ENCODE measurements at regions not wholly inside any gene's neighbourhood (a gene's known extent, or its start where the extent isn't known, plus 50 kb on each side); places are given as distances from the start of the nearest gene placed in this dataset.
A peak's percentile ranks its signal among the peaks of the same experiment; 100 is the strongest.

DNA sequence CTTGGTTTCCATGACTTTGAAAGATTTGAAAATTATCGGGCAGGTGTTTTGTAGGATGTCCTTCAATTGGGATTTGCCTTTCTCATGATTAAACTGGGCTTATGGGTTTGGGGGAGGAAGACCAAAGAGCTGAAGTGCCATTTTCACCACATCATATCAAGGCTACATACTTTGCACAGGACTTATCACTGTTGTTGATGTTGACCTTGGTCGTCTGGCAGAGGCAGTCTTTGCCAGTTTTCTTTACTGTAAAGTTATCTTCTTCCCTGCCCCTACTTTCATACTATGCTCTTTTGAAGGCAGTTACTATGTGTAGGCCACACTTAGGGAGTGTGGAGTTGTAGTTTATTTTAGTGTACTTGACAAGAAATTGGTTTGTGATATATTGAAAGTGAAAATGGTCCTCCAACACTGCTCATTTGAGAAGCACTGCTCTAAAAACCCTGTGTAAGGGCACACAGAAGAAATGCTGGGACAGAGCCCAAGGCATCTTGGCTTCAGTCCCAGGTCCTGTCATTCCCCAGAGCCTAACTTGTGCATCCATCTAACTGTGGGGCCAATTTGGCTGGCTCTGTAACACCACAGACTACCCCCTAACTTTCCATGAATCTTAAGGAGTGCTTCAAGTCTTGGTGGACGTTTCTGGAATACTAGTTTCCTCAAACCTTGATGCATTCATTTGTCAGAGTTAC lies 384.9 kb downstream of the KCNRG start (continued):
- TF ChIP-seq, protein P1, sequence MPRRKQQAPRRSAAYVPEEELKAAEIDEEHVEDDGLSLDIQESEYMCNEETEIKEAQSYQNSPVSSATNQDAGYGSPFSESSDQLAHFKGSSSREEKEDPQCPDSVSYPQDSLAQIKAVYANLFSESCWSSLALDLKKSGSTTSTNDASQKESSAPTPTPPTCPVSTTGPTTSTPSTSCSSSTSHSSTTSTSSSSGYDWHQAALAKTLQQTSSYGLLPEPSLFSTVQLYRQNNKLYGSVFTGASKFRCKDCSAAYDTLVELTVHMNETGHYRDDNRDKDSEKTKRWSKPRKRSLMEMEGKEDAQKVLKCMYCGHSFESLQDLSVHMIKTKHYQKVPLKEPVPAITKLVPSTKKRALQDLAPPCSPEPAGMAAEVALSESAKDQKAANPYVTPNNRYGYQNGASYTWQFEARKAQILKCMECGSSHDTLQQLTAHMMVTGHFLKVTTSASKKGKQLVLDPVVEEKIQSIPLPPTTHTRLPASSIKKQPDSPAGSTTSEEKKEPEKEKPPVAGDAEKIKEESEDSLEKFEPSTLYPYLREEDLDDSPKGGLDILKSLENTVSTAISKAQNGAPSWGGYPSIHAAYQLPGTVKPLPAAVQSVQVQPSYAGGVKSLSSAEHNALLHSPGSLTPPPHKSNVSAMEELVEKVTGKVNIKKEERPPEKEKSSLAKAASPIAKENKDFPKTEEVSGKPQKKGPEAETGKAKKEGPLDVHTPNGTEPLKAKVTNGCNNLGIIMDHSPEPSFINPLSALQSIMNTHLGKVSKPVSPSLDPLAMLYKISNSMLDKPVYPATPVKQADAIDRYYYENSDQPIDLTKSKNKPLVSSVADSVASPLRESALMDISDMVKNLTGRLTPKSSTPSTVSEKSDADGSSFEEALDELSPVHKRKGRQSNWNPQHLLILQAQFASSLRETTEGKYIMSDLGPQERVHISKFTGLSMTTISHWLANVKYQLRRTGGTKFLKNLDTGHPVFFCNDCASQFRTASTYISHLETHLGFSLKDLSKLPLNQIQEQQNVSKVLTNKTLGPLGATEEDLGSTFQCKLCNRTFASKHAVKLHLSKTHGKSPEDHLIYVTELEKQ (tag by site-specific recombination; IDR thresholded peaks at IDR 0.05; ENCODE audit: borderline replicate concordance) = no peak
- TF ChIP-seq ZBTB48 (tag by site-specific recombination; IDR thresholded peaks at IDR 0.05) (peak; percentile 71; the same call in 1 of the 2 replicates), ZNF654 (tag by site-specific recombination; IDR thresholded peaks at IDR 0.05; ENCODE audit: low read depth) (no peak), ZNF544 (tag by site-specific recombination; IDR thresholded peaks at IDR 0.05) (no peak), HOXD13 (CRISPR knock-in tag; IDR thresholded peaks at IDR 0.05; ENCODE audit: borderline replicate concordance) (no peak), KLF16 (tag by site-specific recombination; IDR thresholded peaks at IDR 0.05) (no peak), ZNF785 (tag by site-specific recombination; IDR thresholded peaks at IDR 0.05) (no peak)

DNA sequence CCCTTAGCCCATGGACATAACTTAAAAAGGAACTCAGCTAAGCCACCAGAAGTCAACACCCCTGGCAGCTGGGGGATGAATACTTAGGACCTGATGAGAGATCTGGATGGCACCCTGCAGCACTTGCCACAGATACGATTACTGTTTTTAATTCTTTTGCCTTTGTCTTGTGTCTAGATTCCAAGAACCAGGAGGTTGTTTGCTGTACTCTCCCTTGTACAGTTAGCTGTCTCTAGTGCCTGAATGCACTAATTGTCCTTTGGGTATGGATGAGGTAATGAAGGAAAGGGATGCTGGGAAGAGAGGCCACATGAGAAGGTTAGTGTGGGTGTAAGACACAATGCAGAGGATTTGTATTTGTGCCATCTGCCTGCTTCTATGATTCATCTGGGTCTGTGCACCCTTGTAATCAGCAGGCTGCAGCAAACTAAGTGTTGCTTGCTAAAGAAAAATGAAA lies 385.8 kb downstream of the KCNRG start:
- Histone ChIP-seq H3K27ac (ENCODE audit: extremely low read depth, low read depth, low read length) (no peak overlapping the region), H3K4me1 (ENCODE audit: control insufficient read depth, insufficient read depth, low read length) (no peaks in the 10 kb centered on the region; the same call in 1 of the 2 replicates), H3K36me3 (ENCODE audit: control insufficient read depth in 2 of 2, insufficient read depth in 1 of 2, low read length in 2 of 2) (no peaks in the 10 kb centered on the region), H3K4me3 (ENCODE audit: low read depth, low read length) (no peak overlapping the region), H3K9me3 (ENCODE audit: control insufficient read depth, insufficient read depth, low read depth, low read length) (no peaks in the 10 kb centered on the region)
- ChIA-PET POLR2A (interaction anchor here (1.4 kb wide), 1 partner anchor 43 kb away, joined by 6 read pairs; no protein-coding TSS in a partner anchor), CTCF (no interaction called here)
- TF ChIP-seq ZNF157 (tag by site-specific recombination; IDR thresholded peaks at IDR 0.05) (no peak), ZNF621 (tag by site-specific recombination; IDR thresholded peaks at IDR 0.05) (no peak), PRDM1 (tag by site-specific recombination; IDR thresholded peaks at IDR 0.05) (peak; percentile 93), SETDB1 (IDR thresholded peaks at IDR 0.05; ENCODE audit: insufficient read length, low read length) (no peak), ZNF266 (tag by site-specific recombination; IDR thresholded peaks at IDR 0.05; ENCODE audit: low read depth) (no peak), ZNF558 (tag by site-specific recombination; IDR thresholded peaks at IDR 0.05) (no peak), ZNF629 (tag by site-specific recombination; IDR thresholded peaks at IDR 0.05) (peak; percentile 72), ZBTB17 (tag by site-specific recombination; IDR thresholded peaks at IDR 0.05) (peak; percentile 62), ZNF747 (tag by site-specific recombination; IDR thresholded peaks at IDR 0.05) (no peak), ZNF366 (tag by site-specific recombination; conservative IDR thresholded peaks at IDR 0.05) (peak; percentile 24; the same call in 1 of the 2 replicates), FEZF1 (tag by site-specific recombination; IDR thresholded peaks at IDR 0.05) (peak; percentile 69), ZFHX2 (tag by site-specific recombination; conservative IDR thresholded peaks at IDR 0.05) (peak; percentile 85)
- TF ChIP-seq, protein P2, sequence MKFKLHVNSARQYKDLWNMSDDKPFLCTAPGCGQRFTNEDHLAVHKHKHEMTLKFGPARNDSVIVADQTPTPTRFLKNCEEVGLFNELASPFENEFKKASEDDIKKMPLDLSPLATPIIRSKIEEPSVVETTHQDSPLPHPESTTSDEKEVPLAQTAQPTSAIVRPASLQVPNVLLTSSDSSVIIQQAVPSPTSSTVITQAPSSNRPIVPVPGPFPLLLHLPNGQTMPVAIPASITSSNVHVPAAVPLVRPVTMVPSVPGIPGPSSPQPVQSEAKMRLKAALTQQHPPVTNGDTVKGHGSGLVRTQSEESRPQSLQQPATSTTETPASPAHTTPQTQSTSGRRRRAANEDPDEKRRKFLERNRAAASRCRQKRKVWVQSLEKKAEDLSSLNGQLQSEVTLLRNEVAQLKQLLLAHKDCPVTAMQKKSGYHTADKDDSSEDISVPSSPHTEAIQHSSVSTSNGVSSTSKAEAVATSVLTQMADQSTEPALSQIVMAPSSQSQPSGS (tag by site-specific recombination; IDR thresholded peaks at IDR 0.05; ENCODE audit: low read depth) = peak; percentile 72; the same call in 1 of the 2 replicates
- TF ChIP-seq, protein P3, sequence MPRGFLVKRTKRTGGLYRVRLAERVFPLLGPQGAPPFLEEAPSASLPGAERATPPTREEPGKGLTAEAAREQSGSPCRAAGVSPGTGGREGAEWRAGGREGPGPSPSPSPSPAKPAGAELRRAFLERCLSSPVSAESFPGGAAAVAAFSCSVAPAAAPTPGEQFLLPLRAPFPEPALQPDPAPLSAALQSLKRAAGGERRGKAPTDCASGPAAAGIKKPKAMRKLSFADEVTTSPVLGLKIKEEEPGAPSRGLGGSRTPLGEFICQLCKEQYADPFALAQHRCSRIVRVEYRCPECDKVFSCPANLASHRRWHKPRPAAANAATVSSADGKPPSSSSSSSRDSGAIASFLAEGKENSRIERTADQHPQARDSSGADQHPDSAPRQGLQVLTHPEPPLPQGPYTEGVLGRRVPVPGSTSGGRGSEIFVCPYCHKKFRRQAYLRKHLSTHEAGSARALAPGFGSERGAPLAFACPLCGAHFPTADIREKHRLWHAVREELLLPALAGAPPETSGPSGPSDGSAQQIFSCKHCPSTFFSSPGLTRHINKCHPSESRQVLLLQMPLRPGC (tag by site-specific recombination; IDR thresholded peaks at IDR 0.05) = peak; percentile 48; the same call in 1 of the 2 replicates
- TF ChIP-seq, protein P4, sequence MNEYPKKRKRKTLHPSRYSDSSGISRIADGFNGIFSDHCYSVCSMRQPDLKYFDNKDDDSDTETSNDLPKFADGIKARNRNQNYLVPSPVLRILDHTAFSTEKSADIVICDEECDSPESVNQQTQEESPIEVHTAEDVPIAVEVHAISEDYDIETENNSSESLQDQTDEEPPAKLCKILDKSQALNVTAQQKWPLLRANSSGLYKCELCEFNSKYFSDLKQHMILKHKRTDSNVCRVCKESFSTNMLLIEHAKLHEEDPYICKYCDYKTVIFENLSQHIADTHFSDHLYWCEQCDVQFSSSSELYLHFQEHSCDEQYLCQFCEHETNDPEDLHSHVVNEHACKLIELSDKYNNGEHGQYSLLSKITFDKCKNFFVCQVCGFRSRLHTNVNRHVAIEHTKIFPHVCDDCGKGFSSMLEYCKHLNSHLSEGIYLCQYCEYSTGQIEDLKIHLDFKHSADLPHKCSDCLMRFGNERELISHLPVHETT (tag by site-specific recombination; IDR thresholded peaks at IDR 0.05) = 0 out of 2 replicates have a peak, but pooled peaks have one; percentile 26
- TF ChIP-seq, protein P5, sequence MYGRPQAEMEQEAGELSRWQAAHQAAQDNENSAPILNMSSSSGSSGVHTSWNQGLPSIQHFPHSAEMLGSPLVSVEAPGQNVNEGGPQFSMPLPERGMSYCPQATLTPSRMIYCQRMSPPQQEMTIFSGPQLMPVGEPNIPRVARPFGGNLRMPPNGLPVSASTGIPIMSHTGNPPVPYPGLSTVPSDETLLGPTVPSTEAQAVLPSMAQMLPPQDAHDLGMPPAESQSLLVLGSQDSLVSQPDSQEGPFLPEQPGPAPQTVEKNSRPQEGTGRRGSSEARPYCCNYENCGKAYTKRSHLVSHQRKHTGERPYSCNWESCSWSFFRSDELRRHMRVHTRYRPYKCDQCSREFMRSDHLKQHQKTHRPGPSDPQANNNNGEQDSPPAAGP (tag by site-specific recombination; IDR thresholded peaks at IDR 0.05) = peak; percentile 61; the same call in 1 of the 2 replicates
- TF ChIP-seq, protein P6, sequence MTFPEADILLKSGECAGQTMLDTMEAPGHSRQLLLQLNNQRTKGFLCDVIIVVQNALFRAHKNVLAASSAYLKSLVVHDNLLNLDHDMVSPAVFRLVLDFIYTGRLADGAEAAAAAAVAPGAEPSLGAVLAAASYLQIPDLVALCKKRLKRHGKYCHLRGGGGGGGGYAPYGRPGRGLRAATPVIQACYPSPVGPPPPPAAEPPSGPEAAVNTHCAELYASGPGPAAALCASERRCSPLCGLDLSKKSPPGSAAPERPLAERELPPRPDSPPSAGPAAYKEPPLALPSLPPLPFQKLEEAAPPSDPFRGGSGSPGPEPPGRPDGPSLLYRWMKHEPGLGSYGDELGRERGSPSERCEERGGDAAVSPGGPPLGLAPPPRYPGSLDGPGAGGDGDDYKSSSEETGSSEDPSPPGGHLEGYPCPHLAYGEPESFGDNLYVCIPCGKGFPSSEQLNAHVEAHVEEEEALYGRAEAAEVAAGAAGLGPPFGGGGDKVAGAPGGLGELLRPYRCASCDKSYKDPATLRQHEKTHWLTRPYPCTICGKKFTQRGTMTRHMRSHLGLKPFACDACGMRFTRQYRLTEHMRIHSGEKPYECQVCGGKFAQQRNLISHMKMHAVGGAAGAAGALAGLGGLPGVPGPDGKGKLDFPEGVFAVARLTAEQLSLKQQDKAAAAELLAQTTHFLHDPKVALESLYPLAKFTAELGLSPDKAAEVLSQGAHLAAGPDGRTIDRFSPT (tag by site-specific recombination; IDR thresholded peaks at IDR 0.05) = peak; percentile 41
- TF ChIP-seq, protein P7, sequence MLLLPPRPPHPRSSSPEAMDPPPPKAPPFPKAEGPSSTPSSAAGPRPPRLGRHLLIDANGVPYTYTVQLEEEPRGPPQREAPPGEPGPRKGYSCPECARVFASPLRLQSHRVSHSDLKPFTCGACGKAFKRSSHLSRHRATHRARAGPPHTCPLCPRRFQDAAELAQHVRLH (tag by site-specific recombination; IDR thresholded peaks at IDR 0.05) = peak; percentile 14; the same call in 1 of the 2 replicates

Measured in HEK293 (cell line).